ENCODE measurements at regions not wholly inside any gene's neighbourhood (a gene's known extent, or its start where the extent isn't known, plus 50 kb on each side); places are given as distances from the start of the nearest gene placed in this dataset.

- intact Hi-C loops (cut with DNase I; ENCODE audit: low total_unique reads), result no loop called here
Measured at GRCh38 chr7:71021131-71021530, 110.8 kb upstream of the GALNT17 start.

DNA sequence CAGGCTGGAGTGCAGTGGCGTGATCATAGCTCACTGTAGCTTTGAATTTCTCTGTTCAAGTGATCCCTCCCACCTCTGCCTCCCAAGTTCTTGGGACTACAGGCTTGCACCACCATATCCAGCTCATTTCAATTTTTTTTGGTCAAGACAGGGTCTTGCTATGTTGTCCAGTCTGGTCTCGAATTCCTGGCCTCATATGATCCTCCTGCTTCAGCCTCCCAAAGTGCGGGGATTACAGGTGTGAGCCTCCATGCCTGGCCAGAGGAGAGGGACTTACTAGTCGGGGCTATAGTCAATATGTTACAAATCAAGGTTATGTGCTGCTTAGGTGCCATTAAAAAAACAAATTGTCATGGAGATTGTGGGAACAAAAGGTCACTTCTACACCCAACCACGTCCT, 105.3 kb upstream of the GALNT17 start:
- Histone ChIP-seq H3K27ac (no peak overlapping the region), H3K36me3 (ENCODE audit: low read depth, missing control alignments) (no peaks in the 10 kb centered on the region), H3K4me1 (no peaks in the 10 kb centered on the region), H3K27me3 (no peaks in the 10 kb centered on the region), H3K4me3 (no peak overlapping the region), H3K9me3 (no peaks in the 10 kb centered on the region)
- DNase-seq, result no peak
- no peak for TF ChIP-seq POLR2A (IDR thresholded peaks at IDR 0.05)
- TF ChIP-seq, protein P1, sequence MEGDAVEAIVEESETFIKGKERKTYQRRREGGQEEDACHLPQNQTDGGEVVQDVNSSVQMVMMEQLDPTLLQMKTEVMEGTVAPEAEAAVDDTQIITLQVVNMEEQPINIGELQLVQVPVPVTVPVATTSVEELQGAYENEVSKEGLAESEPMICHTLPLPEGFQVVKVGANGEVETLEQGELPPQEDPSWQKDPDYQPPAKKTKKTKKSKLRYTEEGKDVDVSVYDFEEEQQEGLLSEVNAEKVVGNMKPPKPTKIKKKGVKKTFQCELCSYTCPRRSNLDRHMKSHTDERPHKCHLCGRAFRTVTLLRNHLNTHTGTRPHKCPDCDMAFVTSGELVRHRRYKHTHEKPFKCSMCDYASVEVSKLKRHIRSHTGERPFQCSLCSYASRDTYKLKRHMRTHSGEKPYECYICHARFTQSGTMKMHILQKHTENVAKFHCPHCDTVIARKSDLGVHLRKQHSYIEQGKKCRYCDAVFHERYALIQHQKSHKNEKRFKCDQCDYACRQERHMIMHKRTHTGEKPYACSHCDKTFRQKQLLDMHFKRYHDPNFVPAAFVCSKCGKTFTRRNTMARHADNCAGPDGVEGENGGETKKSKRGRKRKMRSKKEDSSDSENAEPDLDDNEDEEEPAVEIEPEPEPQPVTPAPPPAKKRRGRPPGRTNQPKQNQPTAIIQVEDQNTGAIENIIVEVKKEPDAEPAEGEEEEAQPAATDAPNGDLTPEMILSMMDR (IDR thresholded peaks at IDR 0.05), result no peak
- intact Hi-C loops (cut with DNase I; ENCODE audit: low total_unique reads), result no loop called here
- 84 to 87% methylated on average over 5 of the region's 5 CpGs for WGBS, 2 donors

More at GRCh38 chr7:71021131-71021530, 110.8 kb upstream of the GALNT17 start:
- Histone ChIP-seq H3K27ac (no peak overlapping the region), H3K27me3 (no peaks in the 10 kb centered on the region), H3K9me3 (no peaks in the 10 kb centered on the region), H3K36me3 (ENCODE audit: low read depth, missing control alignments) (no peaks in the 10 kb centered on the region), H3K4me3 (no peak overlapping the region), H3K4me1 (peaks cover 3% of the 10 kb centered on the region)
- no peak for DNase-seq
- TF ChIP-seq, protein P1 (IDR thresholded peaks at IDR 0.05), result no peak
- 68 to 82% methylated on average over 4 of the region's 4 CpGs for WGBS, 2 donors

- H3K27me3 ChIP-seq, result no peaks in the 10 kb centered on the region
- no peak for DNase-seq
- no peak overlapping the region for H3K4me3 ChIP-seq
- H3K4me1 ChIP-seq, result no peaks in the 10 kb centered on the region
- H3K36me3 ChIP-seq (ENCODE audit: low read depth, missing control alignments), result no peaks in the 10 kb centered on the region
- no peak for TF ChIP-seq POLR2A (IDR thresholded peaks at IDR 0.05)
- TF ChIP-seq, protein P1 (IDR thresholded peaks at IDR 0.05), result no peak
- H3K9me3 ChIP-seq, result no peaks in the 10 kb centered on the region
- 90 to 98% methylated on average over 2 of the region's 2 CpGs for WGBS, 2 donors
- H3K27ac ChIP-seq, result no peak overlapping the region
- intact Hi-C loops (cut with DNase I; ENCODE audit: low total_unique reads), result no loop called here
Measured at GRCh38 chr7:71034243-71034642, 97.7 kb upstream of the GALNT17 start.

GRCh38 chr7:71042591-71042990, 89.4 kb upstream of the GALNT17 start:
- H3K4me3 ChIP-seq, result no peak overlapping the region
- no peak for DNase-seq
- no peaks in the 10 kb centered on the region for H3K9me3 ChIP-seq
- H3K27me3 ChIP-seq, result no peaks in the 10 kb centered on the region
- TF ChIP-seq, protein P1 (IDR thresholded peaks at IDR 0.05), result no peak
- no peak for TF ChIP-seq POLR2A (IDR thresholded peaks at IDR 0.05)
- intact Hi-C loops (cut with DNase I; ENCODE audit: low total_unique reads), result no loop called here
- H3K27ac ChIP-seq, result no peak overlapping the region
- no peaks in the 10 kb centered on the region for H3K4me1 ChIP-seq
- H3K36me3 ChIP-seq (ENCODE audit: low read depth, missing control alignments), result no peaks in the 10 kb centered on the region
- 76 to 88% methylated on average over 5 of the region's 5 CpGs for WGBS, 2 donors

GRCh38 chr7:71050492-71050891, 81.5 kb upstream of the GALNT17 start:
- WGBS, 2 donors, result 92 to 95% methylated on average over 1 of the region's 1 CpG
- H3K27me3 ChIP-seq, result no peaks in the 10 kb centered on the region
- no peaks in the 10 kb centered on the region for H3K36me3 ChIP-seq (ENCODE audit: low read depth, missing control alignments)
- H3K9me3 ChIP-seq, result no peaks in the 10 kb centered on the region
- no peak overlapping the region for H3K27ac ChIP-seq
- no peak overlapping the region for H3K4me3 ChIP-seq
- no peak for DNase-seq
- no peaks in the 10 kb centered on the region for H3K4me1 ChIP-seq
- intact Hi-C loops (cut with DNase I; ENCODE audit: low total_unique reads), result no loop called here
- TF ChIP-seq POLR2A (IDR thresholded peaks at IDR 0.05), result no peak
- TF ChIP-seq, protein P1 (IDR thresholded peaks at IDR 0.05), result no peak
